ENCODE measurements at regions not wholly inside any gene's neighbourhood (a gene's known extent, or its start where the extent isn't known, plus 50 kb on each side); places are given as distances from the start of the nearest gene placed in this dataset.

- peak; percentile 83 for TF ChIP-seq GATA2 (IDR thresholded peaks at IDR 0.05; ENCODE audit: low read depth, low read length)
- no peak for TF ChIP-seq GATA3 (IDR thresholded peaks at IDR 0.05; ENCODE audit: low read depth, low read length)
Observed at GRCh38 chr22:27238935-27239510, 562.5 kb downstream of the MN1 start.
